PC-3 (cell line): ENCODE measurements at regions not wholly inside any gene's neighbourhood (a gene's known extent, or its start where the extent isn't known, plus 50 kb on each side); places are given as distances from the start of the nearest gene placed in this dataset.

Experiments used
- ATAC-seq: fragments of 200-7000 bp; cut with Tn5 transposase; 2 replicates; pipeline ENCODE4 v1.9.1; 2020; ENCODE audit warnings: mild to moderate bottlenecking, moderate library complexity
- BruUV-seq: library from RNA; stranded (reverse); fragments of 400-500 nt; replicated peaks from 2 replicates; lab custom pipeline; 2021; lab: Mats Ljungman, UMichigan
- CTCF ChIA-PET: fragments of 300-600 bp; sonication (Branson Sonifier 250); formaldehyde crosslinking; loops from one replicate; lab custom pipeline; 2022; ENCODE audit warnings: antibody characterized with exemption; lab: Charles Lee
- POLR2A ChIA-PET: fragments of 300-600 bp; sonication (Branson Sonifier 250); formaldehyde crosslinking; loops from one replicate; lab custom pipeline; 2022; ENCODE audit warnings: antibody characterized with exemption; ENCODE audit not compliant: unreplicated experiment; lab: Charles Lee
- DNase-seq: peaks from one replicate; pipeline ENCODE4 v3.0.0-alpha.2; 2015
- H2AFZ ChIP-seq: fragments of 300-600 bp; sonication (generic); 2 replicates; pipeline ENCODE4 v1.6.0; 2016; ENCODE audit warnings: antibody characterized with exemption, low read length
- H3F3A ChIP-seq: fragments of 300-600 bp; sonication (generic); one replicate; pipeline ENCODE4 v1.6.0; 2017; ENCODE audit warnings: antibody characterized with exemption, low read length, control low read depth, mild to moderate bottlenecking; ENCODE audit not compliant: unreplicated experiment
- H3K27ac ChIP-seq: fragments of 300-600 bp; sonication (generic); 2 replicates; pipeline ENCODE4 v1.5.1; 2016; ENCODE audit warnings: mild to moderate bottlenecking, low read length
- H3K27me3 ChIP-seq: fragments of 300-600 bp; sonication (generic); 2 replicates; pipeline ENCODE4 v1.6.1; 2016; ENCODE audit warnings: low read length, mixed read lengths
- H3K36me3 ChIP-seq: fragments of 300-600 bp; sonication (generic); 2 replicates; pipeline ENCODE4 v1.6.1; 2016; ENCODE audit warnings: low read depth, mixed run types, low read length, mixed read lengths
- H3K4me1 ChIP-seq: fragments of 300-600 bp; sonication (generic); 2 replicates; pipeline ENCODE4 v1.5.1; 2016; ENCODE audit warnings: low read length; ENCODE audit not compliant: insufficient read depth
- H3K4me2 ChIP-seq: fragments of 300-600 bp; sonication (generic); 2 replicates; pipeline ENCODE4 v1.6.0; 2016; ENCODE audit warnings: low read length
- H3K4me3 ChIP-seq: fragments of 300-600 bp; sonication (generic); 2 replicates; pipeline ENCODE4 v1.5.1; 2016; ENCODE audit warnings: mild to moderate bottlenecking, low read length, mixed read lengths
- H3K79me2 ChIP-seq: fragments of 300-600 bp; sonication (generic); 2 replicates; pipeline ENCODE4 v1.6.1; 2017; ENCODE audit warnings: low read length, mixed read lengths
- H3K9ac ChIP-seq: fragments of 300-600 bp; sonication (generic); 2 replicates; pipeline ENCODE4 v1.6.0; 2016; ENCODE audit warnings: mild to moderate bottlenecking, low read length
- H3K9me2 ChIP-seq: fragments of 300-600 bp; sonication (generic); replicated peaks from 2 replicates; pipeline ENCODE4 v1.6.1; 2016; ENCODE audit warnings: mixed run types, low read length, mixed read lengths
- H3K9me3 ChIP-seq: fragments of 300-600 bp; sonication (generic); 2 replicates; pipeline ENCODE4 v1.6.1; 2016; ENCODE audit warnings: low read length, mixed read lengths
- H4K20me1 ChIP-seq: fragments of 300-600 bp; sonication (generic); 2 replicates; pipeline ENCODE4 v1.6.1; 2016; ENCODE audit warnings: low read length, mixed read lengths
- CTCF ChIP-seq: fragments of 300-600 bp; sonication (generic); conservative IDR thresholded peaks from 2 replicates; pipeline ENCODE4 v1.5.1; 2017; ENCODE audit warnings: antibody characterized with exemption, low read depth, mild to moderate bottlenecking, low read length
- EZH2 ChIP-seq: fragments of 300-600 bp; sonication (generic); IDR thresholded peaks from one replicate; pipeline ENCODE4 v1.6.1; 2017; ENCODE audit warnings: antibody characterized with exemption, mild to moderate bottlenecking, low read length; ENCODE audit not compliant: unreplicated experiment
- EZH2phosphoT487 ChIP-seq: fragments of 300-600 bp; sonication (generic); IDR thresholded peaks from 2 replicates; pipeline ENCODE4 v1.6.1; 2018; ENCODE audit warnings: mild to moderate bottlenecking, antibody characterized with exemption, low read length, borderline replicate concordance
- intact Hi-C: fragments of 100-400 bp; cut with micrococcal nuclease; formaldehyde crosslinking; loops from 2 replicates; pipeline ENCODE4 v1.9.0; 2023

- no peak overlapping the region for H2AFZ ChIP-seq
- ATAC-seq (no peak), DNase-seq (no peak)
- H4K20me1 ChIP-seq, result no peaks in the 10 kb centered on the region
- no TSS peak for BruUV-seq
- no peak overlapping the region for H3K9ac ChIP-seq
- no peaks in the 10 kb centered on the region for H3K9me2 ChIP-seq
- no peaks in the 10 kb centered on the region for H3K4me1 ChIP-seq
- ChIA-PET POLR2A (no interaction called here), CTCF (no interaction called here)
- H3K36me3 ChIP-seq, result no peaks in the 10 kb centered on the region
- no peak overlapping the region for H3K27ac ChIP-seq
- H3K4me3 ChIP-seq, result no peak overlapping the region
- intact Hi-C loops, result no loop called here
- H3K27me3 ChIP-seq, result no peaks in the 10 kb centered on the region
- no peaks in the 10 kb centered on the region for H3K9me3 ChIP-seq
- no peak overlapping the region for H3K4me2 ChIP-seq
- no peak for TF ChIP-seq EZH2phosphoT487
- no peak for TF ChIP-seq EZH2
- no peak for TF ChIP-seq CTCF
- H3K79me2 ChIP-seq, result no peaks in the 10 kb centered on the region
- no peaks in the 10 kb centered on the region for H3F3A ChIP-seq
These were observed 102.9 kb upstream of the ADGRL4 start for GRCh38 chr1:79109445-79109844.

GRCh38 chr1:79105500-79105899 lies 99.0 kb upstream of the ADGRL4 start:
- no peaks in the 10 kb centered on the region for H4K20me1 ChIP-seq
- ChIA-PET CTCF (no interaction called here), POLR2A (no interaction called here)

More at GRCh38 chr1:79105500-79105899, 99.0 kb upstream of the ADGRL4 start:
- no peak for DNase-seq
- H3F3A ChIP-seq, result no peaks in the 10 kb centered on the region
- H3K4me1 ChIP-seq, result peaks cover 3% of the 10 kb centered on the region; the same call in 1 of the 2 replicates
- TF ChIP-seq CTCF, result no peak
- no peak for TF ChIP-seq EZH2
- no peak for TF ChIP-seq EZH2phosphoT487
- ATAC-seq, result no peak
- H3K9me2 ChIP-seq, result no peaks in the 10 kb centered on the region
- H3K27me3 ChIP-seq, result no peaks in the 10 kb centered on the region
- intact Hi-C loops, result no loop called here
- no peaks in the 10 kb centered on the region for H3K9me3 ChIP-seq
- no peak overlapping the region for H3K4me3 ChIP-seq
- H2AFZ ChIP-seq, result no peak overlapping the region
- H3K36me3 ChIP-seq, result no peaks in the 10 kb centered on the region
- no peak overlapping the region for H3K4me2 ChIP-seq
- no peak overlapping the region for H3K27ac ChIP-seq
- no TSS peak for BruUV-seq
- H3K9ac ChIP-seq, result no peak overlapping the region
- no peaks in the 10 kb centered on the region for H3K79me2 ChIP-seq
